HEK293 (cell line): ENCODE measurements at regions not wholly inside any gene's neighbourhood (a gene's known extent, or its start where the extent isn't known, plus 50 kb on each side); places are given as distances from the start of the nearest gene placed in this dataset.

Experiments
- CTCF ChIA-PET: fragments of 350-600 bp; formaldehyde crosslinking; extraction: SDS; loops from one replicate; lab custom pipeline; 2021; ENCODE audit warnings: antibody characterized with exemption; lab: Yijun Ruan, JAX
- POLR2A ChIA-PET: fragments of 300-600 bp; formaldehyde crosslinking; extraction: SDS; loops from one replicate; lab custom pipeline; 2020; ENCODE audit warnings: antibody characterized with exemption, inconsistent platforms; lab: Yijun Ruan, JAX
- H3K27ac ChIP-seq: fragments of 200-500 bp; sonication (Bioruptor generic); 2 replicates; pipeline ENCODE4 v1.5.1; 2014; ENCODE audit warnings: low read depth, low read length, control low read depth, inconsistent platforms; ENCODE audit errors: extremely low read depth
- H3K36me3 ChIP-seq, 2 experiments: fragments of 200-500 bp in 1 of 2; sonication (Bioruptor generic) in 1 of 2; 1 replicate in 1 of 2; 2 replicates in 1 of 2; pipeline ENCODE4 v1.5.1; 2014 to 2017; ENCODE audit warnings: inconsistent platforms in 2 of 2, low read length in 2 of 2; ENCODE audit not compliant: control insufficient read depth in 2 of 2, insufficient read depth in 1 of 2
- H3K4me1 ChIP-seq: fragments of 200-500 bp; sonication (Bioruptor generic); 2 replicates; pipeline ENCODE4 v1.5.1; 2014; ENCODE audit warnings: mild to moderate bottlenecking, low read length, inconsistent platforms; ENCODE audit not compliant: control insufficient read depth, insufficient read depth
- H3K4me3 ChIP-seq: 2 replicates; pipeline ENCODE4 v1.5.1; 2011; ENCODE audit warnings: low read depth, mild to moderate bottlenecking, control low read depth, low read length, moderate library complexity
- H3K9me3 ChIP-seq: fragments of 200-500 bp; sonication (Bioruptor generic); 2 replicates; pipeline ENCODE4 v1.5.1; 2014; ENCODE audit warnings: low read depth, low read length, inconsistent platforms; ENCODE audit not compliant: control insufficient read depth, insufficient read depth
- GLIS2 ChIP-seq: fragments of 450-650 bp; formaldehyde crosslinking; IDR thresholded peaks from 2 replicates; pipeline ENCODE4 v1.5.1; 2016; ENCODE audit warnings: missing biosample characterization, missing genetic modification characterization
- HOXD13 ChIP-seq: sonication (generic); formaldehyde crosslinking; IDR thresholded peaks from 2 replicates; pipeline ENCODE4 v1.8.0; 2022; ENCODE audit warnings: missing genetic modification reagents, borderline replicate concordance
- IKZF3 ChIP-seq: fragments of 450-650 bp; IDR thresholded peaks from 2 replicates; pipeline ENCODE4 v1.5.0; 2018; ENCODE audit warnings: missing biosample characterization, mild to moderate bottlenecking, missing genetic modification characterization, moderate library complexity
- KLF9 ChIP-seq: fragments of 450-650 bp; formaldehyde crosslinking; IDR thresholded peaks from 2 replicates; pipeline ENCODE4 v1.5.1; 2016; ENCODE audit warnings: missing biosample characterization, missing genetic modification characterization, low read depth
- PRDM4 ChIP-seq: fragments of 450-650 bp; formaldehyde crosslinking; IDR thresholded peaks from 2 replicates; pipeline ENCODE4 v1.5.1; 2017; ENCODE audit warnings: missing biosample characterization, missing genetic modification characterization
- SETDB1 ChIP-seq: IDR thresholded peaks from one replicate; pipeline ENCODE4 v1.6.1; 2017; ENCODE audit warnings: mild to moderate bottlenecking, low read length, moderate library complexity, mixed read lengths; ENCODE audit not compliant: insufficient read length
- SP3 ChIP-seq: fragments of 450-650 bp; formaldehyde crosslinking; IDR thresholded peaks from 2 replicates; pipeline ENCODE4 v1.5.1; 2016; ENCODE audit warnings: missing biosample characterization, missing genetic modification characterization
- TRIM28 ChIP-seq: IDR thresholded peaks from 2 replicates; pipeline ENCODE4 v1.6.1; 2011; ENCODE audit warnings: low read length, control low read depth, borderline replicate concordance
- ZBTB21 ChIP-seq: fragments of 450-650 bp; formaldehyde crosslinking; IDR thresholded peaks from 2 replicates; pipeline ENCODE4 v1.5.1; 2017; ENCODE audit warnings: missing biosample characterization, missing genetic modification characterization
- ZNF121 ChIP-seq: fragments of 450-650 bp; formaldehyde crosslinking; IDR thresholded peaks from 2 replicates; pipeline ENCODE4 v1.5.1; 2016; ENCODE audit warnings: missing biosample characterization, missing genetic modification characterization
- ZNF133 ChIP-seq: fragments of 450-650 bp; formaldehyde crosslinking; IDR thresholded peaks from 2 replicates; pipeline ENCODE4 v1.5.1; 2016; ENCODE audit warnings: missing biosample characterization, missing genetic modification characterization
- ZNF157 ChIP-seq: fragments of 450-650 bp; formaldehyde crosslinking; IDR thresholded peaks from 2 replicates; pipeline ENCODE4 v1.5.1; 2016; ENCODE audit warnings: missing biosample characterization, missing genetic modification characterization
- ZNF202 ChIP-seq: fragments of 450-650 bp; formaldehyde crosslinking; IDR thresholded peaks from 2 replicates; pipeline ENCODE4 v1.5.1; 2016; ENCODE audit warnings: missing biosample characterization, missing genetic modification characterization, borderline replicate concordance
- ZNF292 ChIP-seq: fragments of 450-650 bp; formaldehyde crosslinking; IDR thresholded peaks from 2 replicates; pipeline ENCODE4 v1.5.1; 2016; ENCODE audit warnings: low read depth, missing biosample characterization, missing genetic modification characterization, borderline replicate concordance
- ZNF404 ChIP-seq: fragments of 450-650 bp; formaldehyde crosslinking; IDR thresholded peaks from 2 replicates; pipeline ENCODE4 v1.5.1; 2017; ENCODE audit warnings: missing biosample characterization, missing genetic modification characterization
- ZNF433 ChIP-seq: fragments of 450-650 bp; formaldehyde crosslinking; IDR thresholded peaks from 2 replicates; pipeline ENCODE4 v1.5.1; 2016; ENCODE audit warnings: missing biosample characterization, missing genetic modification characterization, low read depth
- ZNF585B ChIP-seq: fragments of 450-650 bp; formaldehyde crosslinking; IDR thresholded peaks from 2 replicates; pipeline ENCODE4 v1.5.1; 2016; ENCODE audit warnings: missing biosample characterization, missing genetic modification characterization
- ZNF610 ChIP-seq: fragments of 450-650 bp; formaldehyde crosslinking; IDR thresholded peaks from 2 replicates; pipeline ENCODE4 v1.5.1; 2016; ENCODE audit warnings: missing biosample characterization, missing genetic modification characterization, borderline replicate concordance
- ZNF701 ChIP-seq: fragments of 450-650 bp; formaldehyde crosslinking; IDR thresholded peaks from 2 replicates; pipeline ENCODE4 v1.5.1; 2016; ENCODE audit warnings: missing biosample characterization, missing genetic modification characterization
- ZNF76 ChIP-seq: fragments of 450-650 bp; formaldehyde crosslinking; IDR thresholded peaks from 2 replicates; pipeline ENCODE4; 2016; ENCODE audit warnings: low read depth, missing biosample characterization, missing genetic modification characterization, borderline replicate concordance
- ZNF830 ChIP-seq: fragments of 450-650 bp; IDR thresholded peaks from 2 replicates; pipeline ENCODE4 v1.5.0; 2018; ENCODE audit warnings: missing biosample characterization, missing genetic modification characterization, low read depth, mild to moderate bottlenecking, moderate library complexity
- ZSCAN30 ChIP-seq: fragments of 450-650 bp; IDR thresholded peaks from 2 replicates; pipeline ENCODE4 v1.5.1; 2018; ENCODE audit warnings: missing biosample characterization, mild to moderate bottlenecking, missing genetic modification characterization, moderate library complexity
- TF ChIP-seq, protein P1 (sequence below): fragments of 450-650 bp; IDR thresholded peaks from 2 replicates; pipeline ENCODE4 v1.5.1; 2018; ENCODE audit warnings: missing biosample characterization, mild to moderate bottlenecking, missing genetic modification characterization
- TF ChIP-seq, protein P2 (sequence below): fragments of 450-650 bp; formaldehyde crosslinking; optimal IDR thresholded peaks from 2 replicates; pipeline ENCODE3; 2016; ENCODE audit warnings: missing biosample characterization, mild to moderate bottlenecking, missing genetic modification characterization

DNA sequence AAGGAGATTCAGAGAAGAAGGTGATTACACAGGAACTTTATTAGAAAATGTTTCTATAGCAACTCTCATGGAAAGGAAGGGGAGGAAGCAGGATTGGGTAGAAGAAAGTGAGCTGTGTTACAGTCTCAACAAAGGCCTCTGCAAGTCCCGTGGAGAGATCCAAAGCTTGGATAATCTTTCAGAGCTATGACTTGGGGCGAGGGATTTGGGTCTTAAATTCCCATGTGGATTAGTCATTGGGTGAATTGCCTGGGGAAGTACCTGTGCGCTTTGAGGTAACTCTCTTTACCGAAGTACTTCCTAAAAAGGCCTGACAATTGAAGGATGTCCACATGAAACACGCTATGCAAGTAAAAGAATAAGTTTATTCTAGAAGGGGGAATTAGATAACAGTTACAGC, 133.8 kb upstream of the ANKRD50 start:
- H3K4me1 ChIP-seq, result no peaks in the 10 kb centered on the region
- ChIA-PET CTCF (no interaction called here), POLR2A (no interaction called here)
- no peak overlapping the region for H3K4me3 ChIP-seq
- TF ChIP-seq IKZF3 (tag by site-specific recombination), result no peak
- no peak for TF ChIP-seq SP3
- no peak for TF ChIP-seq ZNF830 (tag by site-specific recombination)
- TF ChIP-seq ZNF701, result no peak
- TF ChIP-seq HOXD13 (CRISPR knock-in tag), result no peak
- TF ChIP-seq ZNF157 (tag by site-specific recombination), result no peak
- TF ChIP-seq, protein P1, sequence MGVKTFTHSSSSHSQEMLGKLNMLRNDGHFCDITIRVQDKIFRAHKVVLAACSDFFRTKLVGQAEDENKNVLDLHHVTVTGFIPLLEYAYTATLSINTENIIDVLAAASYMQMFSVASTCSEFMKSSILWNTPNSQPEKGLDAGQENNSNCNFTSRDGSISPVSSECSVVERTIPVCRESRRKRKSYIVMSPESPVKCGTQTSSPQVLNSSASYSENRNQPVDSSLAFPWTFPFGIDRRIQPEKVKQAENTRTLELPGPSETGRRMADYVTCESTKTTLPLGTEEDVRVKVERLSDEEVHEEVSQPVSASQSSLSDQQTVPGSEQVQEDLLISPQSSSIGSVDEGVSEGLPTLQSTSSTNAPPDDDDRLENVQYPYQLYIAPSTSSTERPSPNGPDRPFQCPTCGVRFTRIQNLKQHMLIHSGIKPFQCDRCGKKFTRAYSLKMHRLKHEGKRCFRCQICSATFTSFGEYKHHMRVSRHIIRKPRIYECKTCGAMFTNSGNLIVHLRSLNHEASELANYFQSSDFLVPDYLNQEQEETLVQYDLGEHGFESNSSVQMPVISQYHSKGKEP (tag by site-specific recombination), result no peak
- TF ChIP-seq ZSCAN30, result no peak
- TF ChIP-seq ZNF404 (tag by site-specific recombination), result no peak
- no peak for TF ChIP-seq ZNF202 (tag by site-specific recombination)
- H3K9me3 ChIP-seq, result no peaks in the 10 kb centered on the region
- no peaks in the 10 kb centered on the region for H3K36me3 ChIP-seq
- no peak overlapping the region for H3K27ac ChIP-seq

- POLR2A ChIA-PET, result no interaction called here
These were observed 127.4 kb upstream of the ANKRD50 start for GRCh38 chr4:124839786-124840390.

More at GRCh38 chr4:124839786-124840390, 127.4 kb upstream of the ANKRD50 start:
- Histone ChIP-seq H3K4me1 (no peaks in the 10 kb centered on the region), H3K27ac (no peak overlapping the region), H3K36me3 (no peaks in the 10 kb centered on the region), H3K9me3 (no peaks in the 10 kb centered on the region), H3K4me3 (no peak overlapping the region)
- no peak for TF ChIP-seq ZNF433 (tag by site-specific recombination)
- TF ChIP-seq GLIS2 (tag by site-specific recombination), result no peak
- TF ChIP-seq ZNF585B, result no peak
- peak; percentile 99; the same call in 1 of the 2 replicates for TF ChIP-seq TRIM28
- no peak for TF ChIP-seq ZNF121
- TF ChIP-seq ZNF133, result no peak
- TF ChIP-seq KLF9 (tag by site-specific recombination), result no peak
- no peak for TF ChIP-seq ZBTB21 (tag by site-specific recombination)
- TF ChIP-seq SETDB1, result peak; percentile 94
- TF ChIP-seq ZNF292 (tag by site-specific recombination), result no peak
- no peak for TF ChIP-seq PRDM4 (tag by site-specific recombination)
- TF ChIP-seq, protein P2, sequence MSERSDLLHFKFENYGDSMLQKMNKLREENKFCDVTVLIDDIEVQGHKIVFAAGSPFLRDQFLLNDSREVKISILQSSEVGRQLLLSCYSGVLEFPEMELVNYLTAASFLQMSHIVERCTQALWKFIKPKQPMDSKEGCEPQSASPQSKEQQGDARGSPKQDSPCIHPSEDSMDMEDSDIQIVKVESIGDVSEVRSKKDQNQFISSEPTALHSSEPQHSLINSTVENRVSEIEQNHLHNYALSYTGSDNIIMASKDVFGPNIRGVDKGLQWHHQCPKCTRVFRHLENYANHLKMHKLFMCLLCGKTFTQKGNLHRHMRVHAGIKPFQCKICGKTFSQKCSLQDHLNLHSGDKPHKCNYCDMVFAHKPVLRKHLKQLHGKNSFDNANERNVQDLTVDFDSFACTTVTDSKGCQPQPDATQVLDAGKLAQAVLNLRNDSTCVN (tag by site-specific recombination), result no peak
- TF ChIP-seq ZNF76, result no peak
- no peak for TF ChIP-seq ZNF610 (tag by site-specific recombination)
- CTCF ChIA-PET, result no interaction called here
